Right atrium auricular region (tissue), 2 donors: ENCODE measurements at regions not wholly inside any gene's neighbourhood (a gene's known extent, or its start where the extent isn't known, plus 50 kb on each side); places are given as distances from the start of the nearest gene placed in this dataset.

Experiments used
- DNase-seq: peaks from one replicate; pipeline ENCODE4 v3.0.0-alpha.2; 2019; ENCODE audit warnings: low spot score
- H3K27ac ChIP-seq, 2 donors: fragments of 200-600 bp; sonication (generic); 1 replicate in 1 of 2; 2 replicates in 1 of 2; pipeline ENCODE4 v1.5.1; 2016 to 2019
- H3K27me3 ChIP-seq, 2 donors: fragments of 200-600 bp; sonication (generic); one replicate each; pipeline versions ENCODE4 v1.5.1 to v1.6.0; 2017 to 2019
- H3K36me3 ChIP-seq: fragments of 200-600 bp; sonication (generic); one replicate; pipeline ENCODE4 v1.5.1; 2016
- H3K4me1 ChIP-seq, 2 donors: fragments of 200-600 bp; sonication (generic); one replicate each; pipeline versions ENCODE4 v1.5.1 to v1.6.0; 2017 to 2019
- H3K4me3 ChIP-seq, 2 donors: fragments of 200-600 bp; sonication (generic); 1 replicate in 1 of 2; 2 replicates in 1 of 2; pipeline ENCODE4 v1.5.1; 2017 to 2019; ENCODE audit warnings: mild to moderate bottlenecking in 1 of 2, moderate library complexity in 1 of 2
- H3K9me3 ChIP-seq, 2 donors: fragments of 200-600 bp; sonication (generic); one replicate each; pipeline ENCODE4 v1.5.1; 2019
- CTCF ChIP-seq, 2 donors: fragments of 200-600 bp; sonication (generic); IDR thresholded peaks; one replicate each; pipeline ENCODE4 v1.5.1; 2019; ENCODE audit warnings: antibody characterized with exemption in 2 of 2

- H3K4me3 ChIP-seq, result no peak overlapping the region
- no peak for TF ChIP-seq CTCF (IDR thresholded peaks at IDR 0.05)
- H3K27ac ChIP-seq, result no peak overlapping the region
- H3K27me3 ChIP-seq, result no peaks in the 10 kb centered on the region
- H3K36me3 ChIP-seq, result no peaks in the 10 kb centered on the region
- DNase-seq, result no peak
- no peaks in the 10 kb centered on the region for H3K4me1 ChIP-seq
- no peaks in the 10 kb centered on the region for H3K9me3 ChIP-seq
Observed at GRCh38 chr10:118505363-118505762, 90.1 kb downstream of the PRLHR start.

GRCh38 chr10:118504467-118505205 is 90.8 kb downstream of the PRLHR start:
- TF ChIP-seq CTCF (IDR thresholded peaks at IDR 0.05), result no peak
- DNase-seq, result no peak
- Histone ChIP-seq H3K27ac (no peak overlapping the region), H3K27me3 (no peaks in the 10 kb centered on the region), H3K4me1 (no peaks in the 10 kb centered on the region), H3K4me3 (no peak overlapping the region), H3K9me3 (no peaks in the 10 kb centered on the region), H3K36me3 (no peaks in the 10 kb centered on the region)

GRCh38 chr10:118504044-118504443 is 91.4 kb downstream of the PRLHR start:
- Histone ChIP-seq H3K36me3 (no peaks in the 10 kb centered on the region), H3K27ac (no peak overlapping the region), H3K4me1 (no peaks in the 10 kb centered on the region), H3K9me3 (no peaks in the 10 kb centered on the region), H3K4me3 (no peak overlapping the region), H3K27me3 (no peaks in the 10 kb centered on the region)
- TF ChIP-seq CTCF (IDR thresholded peaks at IDR 0.05), result no peak
- no peak for DNase-seq

- Histone ChIP-seq H3K9me3 (no peaks in the 10 kb centered on the region), H3K27ac (no peak overlapping the region), H3K27me3 (no peaks in the 10 kb centered on the region), H3K36me3 (no peaks in the 10 kb centered on the region), H3K4me1 (no peaks in the 10 kb centered on the region), H3K4me3 (no peak overlapping the region)
- TF ChIP-seq CTCF (IDR thresholded peaks at IDR 0.05), result no peak
- no peak for DNase-seq
Observed at GRCh38 chr10:118503192-118503591, 92.3 kb downstream of the PRLHR start.

- Histone ChIP-seq H3K4me3 (no peak overlapping the region), H3K27me3 (no peaks in the 10 kb centered on the region), H3K36me3 (no peaks in the 10 kb centered on the region), H3K27ac (no peak overlapping the region), H3K4me1 (no peaks in the 10 kb centered on the region), H3K9me3 (no peaks in the 10 kb centered on the region)
- TF ChIP-seq CTCF (IDR thresholded peaks at IDR 0.05), result no peak
- DNase-seq, result no peak
Observed at GRCh38 chr10:118501637-118502440, 93.6 kb downstream of the PRLHR start.
